CD14-positive monocyte (primary cell): ENCODE measurements at regions not wholly inside any gene's neighbourhood (a gene's known extent, or its start where the extent isn't known, plus 50 kb on each side); places are given as distances from the start of the nearest gene placed in this dataset.

ENCODE experiments used
- DNase-seq, 3 donors: peaks; one replicate each; pipeline ENCODE4 v3.0.0-alpha.2; 2011 to 2022
- H2AFZ ChIP-seq: 2 replicates; pipeline ENCODE4 v1.6.0; 2012; ENCODE audit warnings: mild to moderate bottlenecking, low read depth, low read length, inconsistent platforms; ENCODE audit not compliant: insufficient read depth, poor library complexity, severe bottlenecking
- H3K27ac ChIP-seq, 2 donors: 1 replicate in 1 of 2; 2 replicates in 1 of 2; pipeline ENCODE4 v1.5.1; 2012 to 2013; ENCODE audit warnings: low read length in 2 of 2, control low read depth in 1 of 2, inconsistent platforms in 1 of 2, low read depth in 1 of 2, mild to moderate bottlenecking in 1 of 2
- H3K27me3 ChIP-seq, 2 donors: one replicate each; pipeline versions ENCODE4 v1.6.0 to v1.6.1; 2011 to 2013; ENCODE audit warnings: low read length in 2 of 2; ENCODE audit not compliant: control insufficient read depth in 2 of 2, insufficient read depth in 2 of 2
- H3K36me3 ChIP-seq, 2 donors: replicated peaks in 1 of 2; 1 replicate in 1 of 2; 2 replicates in 1 of 2; pipeline versions ENCODE4 v1.5.1 to v1.6.1; 2012 to 2013; ENCODE audit warnings: low read length in 2 of 2, control low read depth in 1 of 2, inconsistent platforms in 1 of 2, mild to moderate bottlenecking in 1 of 2; ENCODE audit not compliant: insufficient read depth in 2 of 2, control insufficient read depth in 1 of 2
- H3K4me1 ChIP-seq, 2 donors: 1 replicate in 1 of 2; 2 replicates in 1 of 2; pipeline versions ENCODE4 v1.5.1 to v1.6.1; 2012 to 2013; ENCODE audit warnings: low read length in 2 of 2, control low read depth in 1 of 2, inconsistent platforms in 1 of 2, mild to moderate bottlenecking in 1 of 2, moderate library complexity in 1 of 2; ENCODE audit not compliant: insufficient read depth in 2 of 2, control insufficient read depth in 1 of 2
- H3K4me2 ChIP-seq: replicated peaks from 2 replicates; pipeline ENCODE3; 2012; ENCODE audit warnings: low read length, moderate library complexity, mild to moderate bottlenecking; ENCODE audit not compliant: poor library complexity, severe bottlenecking; ENCODE audit errors: extremely low read depth
- H3K4me3 ChIP-seq, 3 experiments: fragments of 200-600 bp in 1 of 3; sonication (generic) in 1 of 3; replicated peaks in 1 of 3; 1 replicate in 2 of 3; 2 replicates in 1 of 3; pipeline ENCODE4 v1.5.1; 2011 to 2013; ENCODE audit warnings: low read length in 3 of 3, mild to moderate bottlenecking in 3 of 3, control low read depth in 2 of 3, low read depth in 2 of 3, inconsistent platforms in 1 of 3, moderate library complexity in 1 of 3
- H3K79me2 ChIP-seq: 2 replicates; pipeline ENCODE4 v1.6.0; 2012; ENCODE audit warnings: mild to moderate bottlenecking, control low read depth, inconsistent platforms, low read length, moderate library complexity; ENCODE audit not compliant: insufficient read depth
- H3K9ac ChIP-seq: 2 replicates; pipeline ENCODE4 v1.6.0; 2017; ENCODE audit warnings: low read length, mild to moderate bottlenecking; ENCODE audit not compliant: insufficient read depth, poor library complexity, severe bottlenecking
- H3K9me3 ChIP-seq, 2 donors: replicated peaks in 1 of 2; 1 replicate in 1 of 2; 2 replicates in 1 of 2; pipeline versions ENCODE4 v1.5.1 to v1.6.1; 2012 to 2013; ENCODE audit warnings: low read length in 2 of 2, control low read depth in 1 of 2; ENCODE audit not compliant: control insufficient read depth in 1 of 2, insufficient read depth in 1 of 2
- H4K20me1 ChIP-seq: 2 replicates; pipeline ENCODE4 v1.6.0; 2012; ENCODE audit warnings: mild to moderate bottlenecking, low read length, control low read depth, moderate library complexity; ENCODE audit not compliant: insufficient read depth
- H3K27ac Mint-ChIP-seq, 7 donors: one replicate each; pipeline ENCODE4 v1.8.0; 2020; ENCODE audit warnings: mild to moderate bottlenecking in 7 of 7, mixed read lengths in 7 of 7, moderate library complexity in 6 of 7, inconsistent platforms in 2 of 7
- H3K27me3 Mint-ChIP-seq, 3 donors: one replicate each; pipeline ENCODE4 v1.8.0; 2021 to 2022; ENCODE audit warnings: low read depth in 3 of 3, mild to moderate bottlenecking in 3 of 3, mixed read lengths in 3 of 3, moderate library complexity in 3 of 3, inconsistent platforms in 1 of 3
- H3K36me3 Mint-ChIP-seq, 2 donors: one replicate each; pipeline ENCODE4 v1.8.0; 2020; ENCODE audit warnings: mixed read lengths in 2 of 2, inconsistent platforms in 1 of 2, mild to moderate bottlenecking in 1 of 2
- H3K4me1 Mint-ChIP-seq: one replicate; pipeline ENCODE4 v1.8.0; 2020; ENCODE audit warnings: mild to moderate bottlenecking, mixed read lengths
- H3K4me3 Mint-ChIP-seq, 2 donors: one replicate each; pipeline ENCODE4 v1.8.0; 2020; ENCODE audit warnings: mild to moderate bottlenecking in 2 of 2, mixed read lengths in 2 of 2, moderate library complexity in 1 of 2
- H3K9me3 Mint-ChIP-seq, 7 donors: one replicate each; pipeline ENCODE4 v1.8.0; 2020 to 2022; ENCODE audit warnings: mixed read lengths in 7 of 7, mild to moderate bottlenecking in 6 of 7, moderate library complexity in 6 of 7, inconsistent platforms in 2 of 7
- CTCF ChIP-seq: fragments of 200-600 bp; IDR thresholded peaks from one replicate; pipeline ENCODE4 v1.8.0; 2022; ENCODE audit warnings: antibody characterized with exemption, mild to moderate bottlenecking
- WGBS: methylation state at CpG from one replicate; pipeline ENCODE4 v1.1.5; 2013; ENCODE audit warnings: missing lambda C conversion rate; ENCODE audit not compliant: insufficient coverage; 5-methylcytosine and 5-hydroxymethylcytosine counted together
- intact Hi-C, 2 donors: fragments of 100-400 bp; cut with micrococcal nuclease; formaldehyde crosslinking; loops; one replicate each; pipeline versions ENCODE4 v1.15.0 to v1.15.1; 2023

DNA sequence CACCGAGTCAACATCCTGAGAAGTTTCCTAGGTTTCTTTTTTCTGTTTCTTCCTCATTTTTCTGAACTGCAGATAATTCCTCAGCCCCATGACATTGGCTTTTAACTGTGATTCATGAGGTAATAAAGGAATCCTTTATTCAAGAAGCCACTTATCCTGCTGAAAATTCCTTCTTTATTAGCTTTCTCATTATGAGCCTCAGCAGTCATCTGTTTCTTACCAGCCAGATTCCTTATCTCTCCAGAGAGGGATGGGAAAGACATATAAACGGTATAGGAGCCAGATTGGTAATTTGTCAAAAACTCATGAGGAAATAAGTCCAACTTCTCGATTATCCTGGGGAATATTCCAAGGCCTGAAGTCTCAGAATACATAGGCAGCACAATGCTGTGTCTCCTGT is 465.4 kb downstream of the ICE1 start:
- Mint-ChIP-seq H3K36me3 (no peaks in the 10 kb centered on the region), H3K27ac (no peak overlapping the region)
- no peak for TF ChIP-seq CTCF

GRCh38 chr5:5886812-5887486 is 464.5 kb downstream of the ICE1 start:
- no peak overlapping the region for H3K27ac ChIP-seq
- TF ChIP-seq CTCF, result peak; percentile 11
- intact Hi-C loops, result no loop called here
- Mint-ChIP-seq H3K36me3 (no peaks in the 10 kb centered on the region), H3K4me3 (no peak overlapping the region), H3K27ac (no peak overlapping the region), H3K9me3 (peaks cover 0 to 2% (median 0%) of the 10 kb centered on the region in 7 donors), H3K27me3 (peaks cover 4 to 9% (median 6%) of the 10 kb centered on the region in 3 donors), H3K4me1 (no peaks in the 10 kb centered on the region)
- H3K79me2 ChIP-seq, result no peaks in the 10 kb centered on the region
- H3K4me2 ChIP-seq, result no peak overlapping the region
- no peak overlapping the region for H2AFZ ChIP-seq
- H3K36me3 ChIP-seq, result no peaks in the 10 kb centered on the region
- no peak for DNase-seq
- H3K4me3 ChIP-seq, result no peak overlapping the region
- no peak overlapping the region for H3K9ac ChIP-seq
- no peaks in the 10 kb centered on the region for H3K4me1 ChIP-seq
- 19% methylated on average over 26 of the region's 42 CpGs for WGBS
- H4K20me1 ChIP-seq, result no peaks in the 10 kb centered on the region
- H3K9me3 ChIP-seq, result no peaks in the 10 kb centered on the region
- H3K27me3 ChIP-seq, result no peaks in the 10 kb centered on the region

More for the DNA sequence above, 465.4 kb downstream of the ICE1 start:
- Histone ChIP-seq H3K36me3 (no peaks in the 10 kb centered on the region), H3K9ac (no peak overlapping the region), H3K4me3 (no peak overlapping the region), H3K4me1 (no peaks in the 10 kb centered on the region), H3K27ac (no peak overlapping the region), H2AFZ (no peak overlapping the region), H3K79me2 (no peaks in the 10 kb centered on the region), H3K4me2 (no peak overlapping the region), H4K20me1 (no peaks in the 10 kb centered on the region), H3K9me3 (no peaks in the 10 kb centered on the region), H3K27me3 (no peaks in the 10 kb centered on the region)
- WGBS, result 80% methylated on average over 1 of the region's 3 CpGs
- Mint-ChIP-seq H3K4me3 (no peak overlapping the region), H3K9me3 (peaks cover 0 to 2% (median 0%) of the 10 kb centered on the region in 7 donors), H3K4me1 (no peaks in the 10 kb centered on the region), H3K27me3 (peaks cover 4 to 9% (median 6%) of the 10 kb centered on the region in 3 donors)
- DNase-seq, result no peak
- intact Hi-C loops, result no loop called here
